ENCODE measurements at regions not wholly inside any gene's neighbourhood (a gene's known extent, or its start where the extent isn't known, plus 50 kb on each side); places are given as distances from the start of the nearest gene placed in this dataset.

- H3K4me3 ChIP-seq (ENCODE audit: control insufficient read depth in 1 of 2, extremely low read depth in 1 of 2, low read length in 1 of 2), result no peak overlapping the region
- no peaks in the 10 kb centered on the region for H3K36me3 ChIP-seq (ENCODE audit: control insufficient read depth in 2 of 2, extremely low read depth in 1 of 2, insufficient read depth in 1 of 2, low read length in 1 of 2)
- H3K9me3 Mint-ChIP-seq, result peaks cover 5 to 22% (median 12%) of the 10 kb centered on the region in 3 donors
- H3K27ac ChIP-seq (ENCODE audit: low read length), result no peak overlapping the region
- 83% methylated on average over 2 of the region's 2 CpGs for WGBS (ENCODE audit: insufficient coverage)
- no peaks in the 10 kb centered on the region for H3K4me1 ChIP-seq (ENCODE audit: control insufficient read depth in 1 of 2, extremely low read depth in 1 of 2, insufficient read depth in 2 of 2, low read length in 2 of 2)
- ATAC-seq (replicated peaks in 1 of 4), result no peak
- ChIA-PET CTCF (no interaction called here), POLR2A (no interaction called here)
- H3K4me1 Mint-ChIP-seq, result no peaks in the 10 kb centered on the region
- no peaks in the 10 kb centered on the region for H3K9me3 ChIP-seq
- no peaks in the 10 kb centered on the region for H3K27me3 ChIP-seq (replicated peaks in 1 of 2; ENCODE audit: control insufficient read depth in 2 of 2, extremely low read depth in 1 of 2, insufficient read depth in 2 of 2, low read length in 1 of 2)
- no peak overlapping the region for H3K27ac Mint-ChIP-seq
- H3K27me3 Mint-ChIP-seq, result no peaks in the 10 kb centered on the region
- H3K36me3 Mint-ChIP-seq, result no peaks in the 10 kb centered on the region
- H3K4me3 Mint-ChIP-seq, result no peak overlapping the region
- DNase-seq, result no peak
Measured at GRCh38 chr3:76222201-76222600, 436.9 kb upstream of the ZNF717 start.

DNA sequence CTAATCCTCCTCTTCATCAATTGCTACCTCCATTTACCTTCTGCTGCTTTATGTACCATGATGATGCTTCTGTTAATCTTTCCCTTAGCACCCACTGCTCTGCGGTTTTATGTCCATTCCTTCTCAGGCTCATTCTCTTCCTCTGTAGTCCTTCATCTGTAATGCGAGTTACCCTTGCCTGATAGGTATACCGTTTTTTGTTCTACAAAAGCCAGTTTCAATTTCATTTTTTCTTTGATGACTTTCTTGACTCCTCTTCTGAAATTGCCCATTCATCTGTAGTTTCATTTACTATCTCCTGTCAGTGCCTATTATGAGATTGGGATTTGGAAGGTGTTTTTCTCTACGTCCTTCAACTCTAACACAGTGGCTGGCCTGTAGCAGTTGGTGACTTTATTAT, 445.9 kb upstream of the ZNF717 start:
- Mint-ChIP-seq H3K36me3 (no peaks in the 10 kb centered on the region), H3K4me1 (no peaks in the 10 kb centered on the region), H3K9me3 (peaks cover 22 to 31% (median 24%) of the 10 kb centered on the region in 3 donors), H3K27me3 (no peaks in the 10 kb centered on the region), H3K4me3 (no peak overlapping the region), H3K27ac (no peak overlapping the region)
- POLR2A ChIA-PET, result no interaction called here
- DNase-seq (no peak), ATAC-seq (replicated peaks in 1 of 4) (no peak)
- H3K27ac ChIP-seq (ENCODE audit: low read length), result no peak overlapping the region
- CTCF ChIA-PET, result no interaction called here
- no peaks in the 10 kb centered on the region for H3K4me1 ChIP-seq (ENCODE audit: control insufficient read depth in 1 of 2, extremely low read depth in 1 of 2, insufficient read depth in 2 of 2, low read length in 2 of 2)
- H3K9me3 ChIP-seq, result no peaks in the 10 kb centered on the region
- no peaks in the 10 kb centered on the region for H3K27me3 ChIP-seq (replicated peaks in 1 of 2; ENCODE audit: control insufficient read depth in 2 of 2, extremely low read depth in 1 of 2, insufficient read depth in 2 of 2, low read length in 1 of 2)
- H3K4me3 ChIP-seq (ENCODE audit: control insufficient read depth in 1 of 2, extremely low read depth in 1 of 2, low read length in 1 of 2), result no peak overlapping the region
- WGBS (ENCODE audit: insufficient coverage), result 90% methylated on average over 3 of the region's 4 CpGs
- H3K36me3 ChIP-seq (ENCODE audit: control insufficient read depth in 2 of 2, extremely low read depth in 1 of 2, insufficient read depth in 1 of 2, low read length in 1 of 2), result no peaks in the 10 kb centered on the region

GRCh38 chr3:76242886-76243753, 457.8 kb upstream of the ZNF717 start:
- Histone ChIP-seq H3K4me1 (ENCODE audit: control insufficient read depth in 1 of 2, extremely low read depth in 1 of 2, insufficient read depth in 2 of 2, low read length in 2 of 2) (no peaks in the 10 kb centered on the region), H3K9me3 (no peaks in the 10 kb centered on the region), H3K4me3 (ENCODE audit: control insufficient read depth in 1 of 2, extremely low read depth in 1 of 2, low read length in 1 of 2) (no peak overlapping the region), H3K27ac (ENCODE audit: low read length) (no peak overlapping the region), H3K27me3 (replicated peaks in 1 of 2; ENCODE audit: control insufficient read depth in 2 of 2, extremely low read depth in 1 of 2, insufficient read depth in 2 of 2, low read length in 1 of 2) (no peaks in the 10 kb centered on the region), H3K36me3 (ENCODE audit: control insufficient read depth in 2 of 2, extremely low read depth in 1 of 2, insufficient read depth in 1 of 2, low read length in 1 of 2) (no peaks in the 10 kb centered on the region)
- DNase-seq, result no peak
- Mint-ChIP-seq H3K4me1 (no peaks in the 10 kb centered on the region), H3K27ac (no peak overlapping the region), H3K9me3 (peaks cover 5 to 21% (median 13%) of the 10 kb centered on the region in 3 donors), H3K27me3 (no peaks in the 10 kb centered on the region), H3K4me3 (no peak overlapping the region), H3K36me3 (no peaks in the 10 kb centered on the region)
- ATAC-seq (replicated peaks in 1 of 4), result no peak
- CTCF ChIA-PET, result no interaction called here
- WGBS (ENCODE audit: insufficient coverage), result 80% methylated on average over 12 of the region's 17 CpGs
- POLR2A ChIA-PET, result no interaction called here

GRCh38 chr3:76245073-76245472, 459.7 kb upstream of the ZNF717 start:
- no peaks in the 10 kb centered on the region for H3K27me3 Mint-ChIP-seq
- CTCF ChIA-PET, result no interaction called here
- no peak overlapping the region for H3K4me3 Mint-ChIP-seq
- WGBS (ENCODE audit: insufficient coverage), result 100% methylated on average over 2 of the region's 2 CpGs
- H3K27ac Mint-ChIP-seq, result no peak overlapping the region
- ATAC-seq (replicated peaks in 1 of 4) (no peak), DNase-seq (no peak)
- no peaks in the 10 kb centered on the region for H3K4me1 Mint-ChIP-seq
- Histone ChIP-seq H3K27ac (ENCODE audit: low read length) (no peak overlapping the region), H3K27me3 (replicated peaks in 1 of 2; ENCODE audit: control insufficient read depth in 2 of 2, extremely low read depth in 1 of 2, insufficient read depth in 2 of 2, low read length in 1 of 2) (no peaks in the 10 kb centered on the region), H3K4me3 (ENCODE audit: control insufficient read depth in 1 of 2, extremely low read depth in 1 of 2, low read length in 1 of 2) (no peak overlapping the region), H3K36me3 (ENCODE audit: control insufficient read depth in 2 of 2, extremely low read depth in 1 of 2, insufficient read depth in 1 of 2, low read length in 1 of 2) (no peaks in the 10 kb centered on the region), H3K9me3 (no peaks in the 10 kb centered on the region), H3K4me1 (ENCODE audit: control insufficient read depth in 1 of 2, extremely low read depth in 1 of 2, insufficient read depth in 2 of 2, low read length in 2 of 2) (no peaks in the 10 kb centered on the region)
- POLR2A ChIA-PET, result no interaction called here
- peaks cover 0 to 14% (median 14%) of the 10 kb centered on the region in 3 donors for H3K9me3 Mint-ChIP-seq
- H3K36me3 Mint-ChIP-seq, result no peaks in the 10 kb centered on the region

DNA sequence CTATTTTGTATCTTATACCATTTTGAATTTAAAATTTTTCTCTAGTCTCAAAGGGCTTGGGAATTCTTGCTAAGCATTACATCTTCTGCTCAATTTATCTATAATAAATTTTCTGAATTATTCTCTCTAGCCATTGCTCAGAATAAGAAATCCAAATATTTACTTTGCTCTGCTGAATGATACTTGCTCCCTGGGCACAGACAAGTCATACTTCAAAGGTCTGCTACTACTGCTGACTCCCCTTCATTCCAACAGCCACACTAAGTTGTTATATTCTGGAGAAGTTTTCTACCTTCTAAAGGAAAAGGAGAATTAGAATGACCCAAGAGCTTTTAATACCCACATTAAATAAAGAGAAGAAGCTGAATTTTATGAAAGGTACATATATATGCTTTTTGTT, 460.3 kb upstream of the ZNF717 start:
- Mint-ChIP-seq H3K27me3 (no peaks in the 10 kb centered on the region), H3K36me3 (no peaks in the 10 kb centered on the region), H3K4me3 (no peak overlapping the region), H3K4me1 (no peaks in the 10 kb centered on the region), H3K27ac (no peak overlapping the region), H3K9me3 (peaks cover 0 to 14% (median 9%) of the 10 kb centered on the region in 3 donors)
- H3K27me3 ChIP-seq (replicated peaks in 1 of 2; ENCODE audit: control insufficient read depth in 2 of 2, extremely low read depth in 1 of 2, insufficient read depth in 2 of 2, low read length in 1 of 2), result no peaks in the 10 kb centered on the region
- H3K4me1 ChIP-seq (ENCODE audit: control insufficient read depth in 1 of 2, extremely low read depth in 1 of 2, insufficient read depth in 2 of 2, low read length in 2 of 2), result no peaks in the 10 kb centered on the region
- no peak for DNase-seq
- no peaks in the 10 kb centered on the region for H3K9me3 ChIP-seq
- ChIA-PET POLR2A (no interaction called here), CTCF (no interaction called here)
- ATAC-seq (replicated peaks in 1 of 4), result no peak
- H3K4me3 ChIP-seq (ENCODE audit: control insufficient read depth in 1 of 2, extremely low read depth in 1 of 2, low read length in 1 of 2), result no peak overlapping the region
- H3K27ac ChIP-seq (ENCODE audit: low read length), result no peak overlapping the region
- H3K36me3 ChIP-seq (ENCODE audit: control insufficient read depth in 2 of 2, extremely low read depth in 1 of 2, insufficient read depth in 1 of 2, low read length in 1 of 2), result no peaks in the 10 kb centered on the region

GRCh38 chr3:76264496-76264895, 479.1 kb upstream of the ZNF717 start:
- H3K27me3 ChIP-seq (replicated peaks in 1 of 2; ENCODE audit: control insufficient read depth in 2 of 2, extremely low read depth in 1 of 2, insufficient read depth in 2 of 2, low read length in 1 of 2), result no peaks in the 10 kb centered on the region
- no peaks in the 10 kb centered on the region for H3K36me3 Mint-ChIP-seq
- no peaks in the 10 kb centered on the region for H3K9me3 ChIP-seq
- H3K27me3 Mint-ChIP-seq, result no peaks in the 10 kb centered on the region
- no peaks in the 10 kb centered on the region for H3K4me1 Mint-ChIP-seq
- no peak for ATAC-seq (replicated peaks in 1 of 4)
- DNase-seq, result no peak
- H3K36me3 ChIP-seq (ENCODE audit: control insufficient read depth in 2 of 2, extremely low read depth in 1 of 2, insufficient read depth in 1 of 2, low read length in 1 of 2), result no peaks in the 10 kb centered on the region
- ChIA-PET POLR2A (no interaction called here), CTCF (no interaction called here)
- H3K9me3 Mint-ChIP-seq, result peaks cover 5 to 19% (median 14%) of the 10 kb centered on the region in 3 donors
- no peak overlapping the region for H3K4me3 Mint-ChIP-seq
- H3K27ac Mint-ChIP-seq, result no peak overlapping the region
- H3K4me1 ChIP-seq (ENCODE audit: control insufficient read depth in 1 of 2, extremely low read depth in 1 of 2, insufficient read depth in 2 of 2, low read length in 2 of 2), result no peaks in the 10 kb centered on the region
- no CpG with 5 or more reads among the region's 1 CpG for WGBS (ENCODE audit: insufficient coverage)
- H3K27ac ChIP-seq (ENCODE audit: low read length), result no peak overlapping the region
- no peak overlapping the region for H3K4me3 ChIP-seq (ENCODE audit: control insufficient read depth in 1 of 2, extremely low read depth in 1 of 2, low read length in 1 of 2)

GRCh38 chr3:76264911-76265310, 479.6 kb upstream of the ZNF717 start:
- Histone ChIP-seq H3K27ac (ENCODE audit: low read length) (no peak overlapping the region), H3K36me3 (ENCODE audit: control insufficient read depth in 2 of 2, extremely low read depth in 1 of 2, insufficient read depth in 1 of 2, low read length in 1 of 2) (no peaks in the 10 kb centered on the region), H3K9me3 (no peaks in the 10 kb centered on the region), H3K4me1 (ENCODE audit: control insufficient read depth in 1 of 2, extremely low read depth in 1 of 2, insufficient read depth in 2 of 2, low read length in 2 of 2) (no peaks in the 10 kb centered on the region), H3K4me3 (ENCODE audit: control insufficient read depth in 1 of 2, extremely low read depth in 1 of 2, low read length in 1 of 2) (no peak overlapping the region), H3K27me3 (replicated peaks in 1 of 2; ENCODE audit: control insufficient read depth in 2 of 2, extremely low read depth in 1 of 2, insufficient read depth in 2 of 2, low read length in 1 of 2) (no peaks in the 10 kb centered on the region)
- no peak overlapping the region for H3K4me3 Mint-ChIP-seq
- ATAC-seq (replicated peaks in 1 of 4), result no peak
- ChIA-PET CTCF (no interaction called here), POLR2A (no interaction called here)
- no peaks in the 10 kb centered on the region for H3K27me3 Mint-ChIP-seq
- no peak for DNase-seq
- no peaks in the 10 kb centered on the region for H3K4me1 Mint-ChIP-seq
- 61% methylated on average over 2 of the region's 6 CpGs for WGBS (ENCODE audit: insufficient coverage)
- H3K36me3 Mint-ChIP-seq, result no peaks in the 10 kb centered on the region
- H3K27ac Mint-ChIP-seq, result no peak overlapping the region
- peaks cover 5 to 18% (median 10%) of the 10 kb centered on the region in 3 donors for H3K9me3 Mint-ChIP-seq
